ENCODE measurements at regions not wholly inside any gene's neighbourhood (a gene's known extent, or its start where the extent isn't known, plus 50 kb on each side); places are given as distances from the start of the nearest gene placed in this dataset.

DNA sequence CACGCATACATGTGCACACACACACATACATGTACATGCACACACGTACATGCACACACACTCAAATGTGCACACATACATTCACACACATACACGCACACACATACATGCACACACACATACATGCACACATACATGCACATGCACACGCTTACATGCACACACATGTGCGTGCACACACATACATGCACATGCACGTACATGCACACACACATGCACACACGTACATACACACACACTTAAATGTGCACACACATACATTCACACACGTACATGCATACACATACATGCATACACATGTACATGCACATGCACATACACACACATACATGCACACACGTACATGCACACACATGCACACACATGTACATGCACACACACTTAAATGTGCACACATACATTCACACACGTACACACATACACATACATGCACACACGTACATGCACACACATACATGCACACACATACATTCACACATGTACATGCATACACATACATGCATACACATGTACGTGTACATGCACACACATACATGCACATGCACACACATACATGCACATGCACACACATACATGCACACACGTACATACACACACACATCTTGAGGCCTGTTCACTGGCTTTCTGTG lies 283.7 kb upstream of the ID2 start:
- CTCF ChIA-PET = no interaction called here
- no peak for DNase-seq (ENCODE audit: low read depth, low spot score)
- TF ChIP-seq, protein P1, sequence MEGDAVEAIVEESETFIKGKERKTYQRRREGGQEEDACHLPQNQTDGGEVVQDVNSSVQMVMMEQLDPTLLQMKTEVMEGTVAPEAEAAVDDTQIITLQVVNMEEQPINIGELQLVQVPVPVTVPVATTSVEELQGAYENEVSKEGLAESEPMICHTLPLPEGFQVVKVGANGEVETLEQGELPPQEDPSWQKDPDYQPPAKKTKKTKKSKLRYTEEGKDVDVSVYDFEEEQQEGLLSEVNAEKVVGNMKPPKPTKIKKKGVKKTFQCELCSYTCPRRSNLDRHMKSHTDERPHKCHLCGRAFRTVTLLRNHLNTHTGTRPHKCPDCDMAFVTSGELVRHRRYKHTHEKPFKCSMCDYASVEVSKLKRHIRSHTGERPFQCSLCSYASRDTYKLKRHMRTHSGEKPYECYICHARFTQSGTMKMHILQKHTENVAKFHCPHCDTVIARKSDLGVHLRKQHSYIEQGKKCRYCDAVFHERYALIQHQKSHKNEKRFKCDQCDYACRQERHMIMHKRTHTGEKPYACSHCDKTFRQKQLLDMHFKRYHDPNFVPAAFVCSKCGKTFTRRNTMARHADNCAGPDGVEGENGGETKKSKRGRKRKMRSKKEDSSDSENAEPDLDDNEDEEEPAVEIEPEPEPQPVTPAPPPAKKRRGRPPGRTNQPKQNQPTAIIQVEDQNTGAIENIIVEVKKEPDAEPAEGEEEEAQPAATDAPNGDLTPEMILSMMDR (IDR thresholded peaks at IDR 0.05; ENCODE audit: insufficient read depth, low read length, missing control alignments) = no peak
- POLR2A ChIA-PET = no interaction called here
- no peak overlapping the region for H3K4me3 ChIP-seq (ENCODE audit: low read depth, low read length)

DNA sequence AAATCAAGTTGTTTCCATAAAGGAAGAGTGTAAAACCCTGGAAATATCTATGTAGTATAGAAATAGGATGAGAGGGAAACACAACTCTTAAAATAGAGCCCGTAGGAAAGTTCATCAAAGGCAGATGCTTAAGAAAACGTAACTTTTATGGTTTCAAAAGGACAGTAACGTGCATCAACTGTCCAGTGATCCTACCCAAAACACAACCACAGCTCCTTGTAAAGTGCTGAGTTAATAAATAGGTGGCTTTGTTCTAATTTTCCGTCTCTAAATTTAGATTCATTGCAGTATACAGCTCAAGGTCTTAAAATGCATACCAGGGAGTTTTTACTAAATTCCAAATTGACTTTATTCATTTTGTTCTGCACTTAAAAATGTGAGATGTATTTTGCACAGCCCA lies 282.1 kb upstream of the ID2 start:
- DNase-seq (ENCODE audit: low read depth, low spot score) = no peak
- POLR2A ChIA-PET = no interaction called here
- TF ChIP-seq, protein P1 (IDR thresholded peaks at IDR 0.05; ENCODE audit: insufficient read depth, low read length, missing control alignments) = no peak
- CTCF ChIA-PET = no interaction called here
- no peak overlapping the region for H3K4me3 ChIP-seq (ENCODE audit: low read depth, low read length)

DNA sequence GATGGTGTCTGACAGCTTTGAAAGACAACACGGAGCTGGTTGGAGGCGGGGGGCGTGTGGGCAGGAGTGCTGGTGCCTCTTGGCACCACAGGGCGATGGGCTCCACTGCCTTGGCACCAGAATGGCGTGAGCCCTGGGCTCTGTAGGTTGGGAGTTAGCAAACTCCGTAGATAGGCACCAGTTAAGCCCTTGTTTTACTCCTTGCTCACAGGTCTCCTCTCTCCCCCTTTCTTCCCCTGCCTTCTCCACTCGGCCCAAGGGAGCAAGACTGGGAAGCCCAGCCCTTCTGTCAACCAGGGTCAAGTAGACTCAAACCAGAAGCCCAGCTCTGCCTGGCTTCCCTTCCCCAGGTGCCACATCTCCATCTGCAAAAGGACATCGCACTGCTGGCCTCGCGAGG lies 281.7 kb upstream of the ID2 start:
- TF ChIP-seq, protein P1 (IDR thresholded peaks at IDR 0.05; ENCODE audit: insufficient read depth, low read length, missing control alignments) = no peak
- no peak for DNase-seq (ENCODE audit: low read depth, low spot score)
- ChIA-PET CTCF (no interaction called here), POLR2A (no interaction called here)
- no peak overlapping the region for H3K4me3 ChIP-seq (ENCODE audit: low read depth, low read length)

DNA sequence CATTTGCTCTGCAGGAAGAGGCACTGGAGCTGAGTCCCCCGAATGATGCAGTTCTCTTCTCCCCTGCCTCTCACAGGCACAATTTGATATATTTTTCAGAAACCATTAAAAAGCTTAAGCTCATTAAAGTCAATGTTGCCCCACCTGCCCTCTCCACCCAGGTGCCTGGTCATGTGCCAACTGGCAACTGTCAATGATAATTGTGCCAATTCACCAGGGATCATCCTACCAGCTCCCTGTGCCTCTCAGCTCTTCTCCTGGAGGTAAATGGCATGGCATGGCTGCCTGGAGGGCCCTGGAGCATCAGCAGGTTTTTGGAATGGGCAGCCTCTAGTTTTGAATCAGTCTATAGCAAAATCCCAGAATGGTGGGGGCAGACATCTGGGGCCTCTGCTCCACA lies 279.6 kb upstream of the ID2 start:
- ChIA-PET POLR2A (interaction anchor here (1.5 kb wide), 1 partner anchor 280 kb away, joined by 8 read pairs; the partner anchor contains the start of gene ID2), CTCF (no interaction called here)
- no peak overlapping the region for H3K4me3 ChIP-seq (ENCODE audit: low read depth, low read length)
- TF ChIP-seq, protein P1 (IDR thresholded peaks at IDR 0.05; ENCODE audit: insufficient read depth, low read length, missing control alignments) = no peak
- no peak for DNase-seq (ENCODE audit: low read depth, low spot score)

DNA sequence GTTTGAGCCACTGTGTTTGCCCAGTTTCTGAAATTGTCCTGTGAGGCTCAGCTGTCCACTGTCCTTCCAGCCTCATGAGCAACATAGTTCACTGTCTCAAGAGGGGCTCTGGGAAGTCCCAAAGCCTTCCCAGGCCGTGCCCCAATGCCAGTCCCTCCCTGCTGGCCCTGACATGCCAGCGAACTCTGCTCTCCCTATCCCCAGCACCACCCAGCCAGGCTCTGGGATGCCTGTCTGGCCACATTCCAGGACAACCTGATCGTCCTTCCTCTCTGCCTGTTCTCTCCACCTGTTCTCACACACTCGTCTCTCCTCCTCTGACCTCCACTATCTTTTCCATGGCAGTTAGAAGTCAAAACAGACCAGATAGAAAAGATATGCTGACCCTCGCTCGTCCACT lies 278.0 kb upstream of the ID2 start:
- TF ChIP-seq, protein P1 (IDR thresholded peaks at IDR 0.05; ENCODE audit: insufficient read depth, low read length, missing control alignments) = no peak
- ChIA-PET POLR2A (no interaction called here), CTCF (no interaction called here)
- no peak for DNase-seq (ENCODE audit: low read depth, low spot score)
- H3K4me3 ChIP-seq (ENCODE audit: low read depth, low read length) = no peak overlapping the region

DNA sequence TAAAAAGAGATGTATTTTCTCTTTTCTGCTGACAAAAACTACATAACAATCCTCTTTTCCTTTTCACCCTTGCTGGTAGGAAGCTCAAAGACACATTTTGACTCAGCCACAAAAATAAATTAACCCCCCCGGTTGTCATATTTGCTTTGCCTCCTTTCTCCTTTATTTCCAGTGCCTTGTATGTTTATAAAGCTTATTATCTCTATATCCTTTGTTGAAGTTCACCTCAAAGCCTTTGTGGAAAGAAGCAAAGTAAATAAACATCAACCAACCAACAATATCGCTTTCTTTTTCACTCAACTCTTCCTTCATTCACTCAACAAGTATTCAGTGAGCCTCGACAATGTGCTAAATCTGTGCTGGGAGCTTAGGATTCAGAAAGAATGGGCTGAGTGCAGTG lies 276.5 kb upstream of the ID2 start:
- POLR2A ChIA-PET = interaction anchor here (2.1 kb wide), 1 partner anchor 277 kb away, joined by 8 read pairs; the partner anchor contains the start of gene ID2
- CTCF ChIA-PET = interaction anchor here (1.6 kb wide), 1 partner anchor 9 kb away, joined by 4 read pairs; no protein-coding TSS in a partner anchor

More for the DNA sequence above, 276.5 kb upstream of the ID2 start:
- H3K4me3 ChIP-seq (ENCODE audit: low read depth, low read length) = no peak overlapping the region
- TF ChIP-seq, protein P1 (IDR thresholded peaks at IDR 0.05; ENCODE audit: insufficient read depth, low read length, missing control alignments) = no peak
- no peak for DNase-seq (ENCODE audit: low read depth, low spot score)
